HepG2 (cell line): ENCODE measurements at regions not wholly inside any gene's neighbourhood (a gene's known extent, or its start where the extent isn't known, plus 50 kb on each side); places are given as distances from the start of the nearest gene placed in this dataset.

Experiments used
- HCFC1 ChIP-seq: fragments of 150-350 bp; IDR thresholded peaks from 2 replicates; pipeline ENCODE4 v1.6.1; 2014; ENCODE audit warnings: low read depth, low read length
- KAT2B ChIP-seq: fragments of 150-350 bp; IDR thresholded peaks from 2 replicates; pipeline ENCODE4 v1.6.1; 2014; ENCODE audit warnings: low read depth, low read length, borderline replicate concordance
- NR2F6 ChIP-seq, 2 experiments: IDR thresholded peaks; 2 replicates each; pipeline ENCODE4 v1.6.1; 2016; ENCODE audit warnings: antibody characterized with exemption in 1 of 2, mild to moderate bottlenecking in 1 of 2
- SIN3A ChIP-seq: IDR thresholded peaks from 2 replicates; pipeline ENCODE4 v1.6.1; 2011; ENCODE audit warnings: low read depth, mild to moderate bottlenecking, control low read depth, low read length, borderline replicate concordance
- TOE1 ChIP-seq: sonication (generic); formaldehyde crosslinking; IDR thresholded peaks from 2 replicates; pipeline ENCODE4 v1.4.0; 2020; ENCODE audit warnings: mild to moderate bottlenecking, missing genetic modification reagents
- ZNF235 ChIP-seq: sonication (generic); formaldehyde crosslinking; IDR thresholded peaks from 2 replicates; pipeline ENCODE4 v1.8.1; 2023; ENCODE audit warnings: mild to moderate bottlenecking, missing genetic modification reagents, borderline replicate concordance
- TF ChIP-seq, protein P1 (sequence below): sonication (generic); formaldehyde crosslinking; IDR thresholded peaks from 2 replicates; pipeline ENCODE4 v1.5.0; 2020; ENCODE audit warnings: mild to moderate bottlenecking, missing genetic modification reagents, moderate library complexity
- TF ChIP-seq, protein P2 (sequence below): sonication (generic); formaldehyde crosslinking; IDR thresholded peaks from 2 replicates; pipeline ENCODE4 v1.8.0; 2022; ENCODE audit warnings: low read depth, missing genetic modification reagents

DNA sequence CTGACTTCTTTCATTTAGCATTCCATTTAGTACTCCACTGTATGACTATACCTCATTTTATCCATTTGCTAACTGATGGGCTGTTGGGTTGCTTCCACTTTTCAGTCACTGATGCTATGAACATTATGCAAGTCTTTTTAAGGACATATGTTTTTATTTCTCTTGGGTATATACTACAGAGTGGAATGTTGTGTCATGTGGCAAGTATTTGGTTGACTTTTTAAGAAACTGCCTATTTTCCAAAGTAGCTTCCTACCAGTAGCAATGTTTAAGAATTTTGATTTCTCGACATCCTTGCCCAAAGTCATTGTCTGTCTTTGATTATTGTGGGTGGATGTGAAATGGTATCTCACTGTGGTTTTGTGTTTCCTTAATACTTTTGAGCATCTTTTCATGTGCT lies 110.1 kb upstream of the TPM1 start:
- no peak for TF ChIP-seq HCFC1
- TF ChIP-seq NR2F6 (IDR thresholded peaks at IDR 0.05), result no peak
- no peak for TF ChIP-seq NR2F6 (CRISPR knock-in tag; IDR thresholded peaks at IDR 0.05)
- TF ChIP-seq ZNF235 (CRISPR knock-in tag), result no peak
- TF ChIP-seq, protein P1, sequence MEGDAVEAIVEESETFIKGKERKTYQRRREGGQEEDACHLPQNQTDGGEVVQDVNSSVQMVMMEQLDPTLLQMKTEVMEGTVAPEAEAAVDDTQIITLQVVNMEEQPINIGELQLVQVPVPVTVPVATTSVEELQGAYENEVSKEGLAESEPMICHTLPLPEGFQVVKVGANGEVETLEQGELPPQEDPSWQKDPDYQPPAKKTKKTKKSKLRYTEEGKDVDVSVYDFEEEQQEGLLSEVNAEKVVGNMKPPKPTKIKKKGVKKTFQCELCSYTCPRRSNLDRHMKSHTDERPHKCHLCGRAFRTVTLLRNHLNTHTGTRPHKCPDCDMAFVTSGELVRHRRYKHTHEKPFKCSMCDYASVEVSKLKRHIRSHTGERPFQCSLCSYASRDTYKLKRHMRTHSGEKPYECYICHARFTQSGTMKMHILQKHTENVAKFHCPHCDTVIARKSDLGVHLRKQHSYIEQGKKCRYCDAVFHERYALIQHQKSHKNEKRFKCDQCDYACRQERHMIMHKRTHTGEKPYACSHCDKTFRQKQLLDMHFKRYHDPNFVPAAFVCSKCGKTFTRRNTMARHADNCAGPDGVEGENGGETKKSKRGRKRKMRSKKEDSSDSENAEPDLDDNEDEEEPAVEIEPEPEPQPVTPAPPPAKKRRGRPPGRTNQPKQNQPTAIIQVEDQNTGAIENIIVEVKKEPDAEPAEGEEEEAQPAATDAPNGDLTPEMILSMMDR (CRISPR knock-in tag), result no peak
- TF ChIP-seq, protein P2, sequence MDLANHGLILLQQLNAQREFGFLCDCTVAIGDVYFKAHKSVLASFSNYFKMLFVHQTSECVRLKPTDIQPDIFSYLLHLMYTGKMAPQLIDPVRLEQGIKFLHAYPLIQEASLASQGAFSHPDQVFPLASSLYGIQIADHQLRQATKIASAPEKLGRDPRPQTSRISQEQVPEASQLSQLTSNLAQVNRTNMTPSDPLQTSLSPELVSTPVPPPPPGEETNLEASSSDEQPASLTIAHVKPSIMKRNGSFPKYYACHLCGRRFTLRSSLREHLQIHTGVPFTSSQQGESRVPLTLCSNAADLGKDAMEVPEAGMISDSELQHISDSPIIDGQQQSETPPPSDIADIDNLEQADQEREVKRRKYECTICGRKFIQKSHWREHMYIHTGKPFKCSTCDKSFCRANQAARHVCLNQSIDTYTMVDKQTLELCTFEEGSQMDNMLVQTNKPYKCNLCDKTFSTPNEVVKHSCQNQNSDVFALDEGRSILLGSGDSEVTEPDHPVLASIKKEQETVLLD (CRISPR knock-in tag), result no peak
- TF ChIP-seq KAT2B, result no peak
- TF ChIP-seq TOE1, result no peak
- no peak for TF ChIP-seq SIN3A
